Mesenteric fat pad (tissue), 1 donor: ENCODE measurements at regions not wholly inside any gene's neighbourhood (a gene's known extent, or its start where the extent isn't known, plus 50 kb on each side); places are given as distances from the start of the nearest gene placed in this dataset.

Experiments used
- DNase-seq: peaks from one replicate; pipeline ENCODE4 v3.0.0-alpha.2; 2020; ENCODE audit warnings: low spot score
- donor health status: DM: yes; HTN: yes; CAD: no.

DNA sequence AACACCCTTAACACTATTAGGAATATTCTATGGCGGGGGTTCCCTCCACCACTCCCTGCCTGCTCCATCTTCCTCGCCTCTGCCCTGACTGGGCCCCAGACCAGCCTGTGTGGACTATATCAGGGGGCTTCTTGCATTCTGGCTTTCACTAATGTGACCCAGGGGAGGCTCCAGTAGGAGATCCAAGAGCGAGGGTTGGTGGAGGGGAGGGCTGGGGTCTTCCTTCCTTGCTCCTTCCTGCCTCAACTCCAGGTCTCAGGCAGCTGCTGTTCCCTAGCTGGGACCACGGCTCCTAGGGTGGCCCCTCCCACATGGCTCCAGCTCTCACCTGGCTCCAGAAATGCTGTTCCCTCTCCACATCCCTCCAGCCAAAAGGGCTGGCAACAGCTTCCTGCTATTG is 257.4 kb downstream of the MATN1 start:
- DNase-seq = peak; percentile 77

DNA sequence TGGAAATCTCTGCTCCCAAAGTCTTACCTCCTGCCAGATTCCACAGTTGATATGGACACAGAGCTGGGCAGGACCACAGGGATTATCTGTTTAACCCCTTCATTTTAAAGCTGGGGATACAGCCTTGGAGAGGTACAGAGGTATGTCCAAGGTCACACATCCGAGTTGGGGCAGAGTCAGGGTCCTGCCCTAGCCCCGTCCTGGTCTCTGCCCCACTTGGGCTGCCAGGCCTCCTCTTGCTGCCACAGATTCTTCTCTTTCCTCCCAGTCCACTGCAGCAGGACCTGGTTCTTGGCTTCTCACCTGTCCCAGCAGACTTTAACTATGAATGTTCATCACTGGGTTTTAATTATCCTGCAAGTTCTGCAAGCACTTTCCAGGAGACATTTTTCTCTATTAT is 258.3 kb downstream of the MATN1 start:
- peak; percentile 24 for DNase-seq

DNA sequence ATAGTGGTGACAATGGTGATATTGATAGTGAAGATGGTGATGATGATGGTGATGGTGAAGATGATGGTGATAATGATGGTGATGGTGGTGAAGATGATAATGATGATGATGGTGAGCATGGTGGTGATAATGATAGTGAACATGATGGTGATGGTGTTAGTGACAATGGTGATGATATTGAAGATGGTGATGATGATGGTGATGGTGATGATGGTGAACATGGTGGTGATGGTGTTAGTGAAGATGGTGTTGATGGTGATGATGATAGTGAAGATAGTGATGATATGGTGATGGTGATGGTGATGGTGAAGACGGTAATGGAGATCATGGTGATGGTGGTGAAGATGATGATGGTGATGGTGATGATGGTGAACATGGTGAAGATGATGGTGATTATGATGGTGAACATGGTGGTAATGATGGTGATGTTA is 259.2 kb downstream of the MATN1 start:
- no peak for DNase-seq

DNA sequence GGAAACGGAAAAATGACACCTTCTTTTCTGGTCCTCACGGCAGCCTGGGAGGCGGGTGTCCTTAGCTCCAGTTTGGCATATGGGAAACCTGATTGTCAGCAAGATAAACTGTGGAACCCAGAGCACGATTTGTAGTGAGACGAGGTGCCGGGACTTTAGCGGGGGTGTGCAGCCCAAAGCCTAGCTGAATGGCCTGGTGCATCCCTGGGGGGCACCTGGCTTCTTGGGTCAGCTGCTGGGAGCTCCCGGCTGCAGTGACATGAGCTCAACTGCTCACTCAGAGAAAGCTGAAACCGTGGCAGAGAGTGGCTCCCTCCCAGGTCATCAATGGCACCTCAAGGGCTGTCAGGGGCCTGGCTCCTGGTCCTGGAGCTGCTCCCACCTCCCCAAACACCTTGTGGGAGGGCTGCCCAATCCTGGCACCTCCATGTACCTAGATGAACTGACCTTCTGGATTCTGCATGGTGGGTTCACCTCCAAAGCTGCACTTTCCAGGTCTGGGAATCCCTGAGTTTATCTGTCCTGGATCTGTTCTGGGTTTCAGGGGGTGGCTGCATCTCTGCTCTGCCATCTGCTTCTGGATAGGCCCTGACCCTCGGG is 260.5 kb downstream of the MATN1 start:
- peak; percentile 84 for DNase-seq

DNA sequence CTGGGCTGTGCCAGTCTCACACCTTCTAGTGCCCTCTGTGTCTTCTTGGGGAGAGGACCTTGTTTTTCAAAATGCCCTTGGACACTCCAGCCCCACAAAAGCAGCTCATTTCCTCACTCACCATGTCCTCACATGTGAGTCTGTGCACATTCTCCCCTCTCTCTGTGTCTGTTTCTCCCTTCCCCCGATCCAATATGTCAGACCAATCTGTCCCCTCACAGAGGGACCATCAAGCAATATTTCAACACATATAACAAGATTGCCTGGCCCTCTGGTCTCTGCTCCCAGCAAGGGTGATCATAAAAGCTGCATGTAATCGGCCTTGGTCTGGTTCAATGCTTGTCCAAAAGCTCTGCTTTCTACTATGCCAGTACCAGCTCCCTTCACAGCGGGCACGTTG is 261.2 kb downstream of the MATN1 start:
- peak; percentile 35 for DNase-seq

DNA sequence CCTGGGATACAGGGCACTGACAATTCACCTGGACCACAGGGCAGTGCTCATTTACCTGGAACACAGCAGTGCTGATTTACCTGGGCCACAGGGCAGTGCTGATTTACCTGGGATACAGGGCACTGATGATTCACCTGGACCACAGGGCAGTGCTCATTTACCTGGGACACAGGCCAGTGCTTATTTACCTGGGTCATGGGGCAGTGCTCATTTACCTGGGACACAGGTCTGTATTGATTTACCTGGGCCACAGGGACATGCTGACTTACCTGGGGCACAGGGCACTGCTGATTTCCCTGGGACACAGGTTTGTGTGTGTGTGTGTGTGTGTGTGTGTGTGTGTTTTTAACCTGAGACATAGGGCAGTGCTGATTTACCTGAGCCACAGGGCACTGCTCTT is 261.7 kb downstream of the MATN1 start:
- DNase-seq = no peak

DNA sequence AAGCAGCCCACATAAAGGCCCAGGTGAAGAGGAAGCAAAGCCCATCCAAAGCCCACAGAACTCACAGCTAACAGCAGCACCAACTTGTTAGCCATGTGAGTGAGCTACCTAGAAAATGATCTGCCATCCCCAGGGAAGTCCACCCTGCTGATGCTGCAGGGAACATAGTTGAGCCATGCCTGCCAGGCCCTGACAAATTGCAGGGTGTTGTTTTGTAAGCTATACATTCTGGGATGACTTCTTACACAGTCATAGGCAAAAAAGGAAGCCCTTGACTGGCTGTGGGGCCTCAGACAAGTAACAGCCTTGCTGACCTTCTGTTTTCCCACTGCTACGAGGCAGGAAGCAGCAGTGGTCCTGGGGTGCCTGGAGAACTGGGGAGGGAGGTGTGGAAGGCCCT is 262.7 kb downstream of the MATN1 start:
- peak; percentile 53 for DNase-seq

DNA sequence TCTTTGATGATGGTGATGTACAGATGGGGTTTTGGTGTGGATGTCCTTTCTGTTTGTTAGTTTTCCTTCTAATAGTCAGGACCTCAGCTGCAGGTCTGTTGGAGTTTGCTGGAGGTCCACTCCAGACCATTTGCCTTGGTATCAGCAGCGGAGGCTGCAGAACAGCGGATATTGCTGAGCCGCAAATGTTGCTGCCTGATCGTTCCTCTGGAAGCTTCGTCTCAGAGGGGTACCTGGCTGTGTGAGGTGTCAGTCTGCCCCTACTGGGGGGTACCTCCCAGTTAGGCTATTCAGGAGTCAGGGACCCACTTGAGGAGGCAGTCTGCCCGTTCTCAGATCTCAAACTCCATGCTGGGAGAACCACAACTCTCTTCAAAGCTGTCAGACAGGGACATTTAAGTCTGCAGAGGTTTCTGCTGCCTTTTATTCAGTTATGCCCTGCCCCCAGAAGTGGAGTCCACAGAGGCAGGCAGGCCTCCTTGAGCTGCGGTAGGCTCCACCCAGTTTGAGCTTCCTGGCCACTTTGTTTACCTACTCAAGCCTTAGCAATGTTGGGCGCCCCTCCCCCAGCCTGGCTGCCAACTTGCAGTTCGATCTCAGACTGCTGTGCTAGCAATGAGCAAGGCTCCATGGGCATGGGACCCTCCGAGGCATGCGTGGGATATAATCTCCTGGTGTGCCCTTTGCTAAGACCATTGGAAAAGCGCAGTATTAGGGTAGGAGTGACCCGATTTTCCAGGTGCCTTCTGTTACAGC is 264.5 kb downstream of the MATN1 start:
- peak; percentile 47 for DNase-seq

DNA sequence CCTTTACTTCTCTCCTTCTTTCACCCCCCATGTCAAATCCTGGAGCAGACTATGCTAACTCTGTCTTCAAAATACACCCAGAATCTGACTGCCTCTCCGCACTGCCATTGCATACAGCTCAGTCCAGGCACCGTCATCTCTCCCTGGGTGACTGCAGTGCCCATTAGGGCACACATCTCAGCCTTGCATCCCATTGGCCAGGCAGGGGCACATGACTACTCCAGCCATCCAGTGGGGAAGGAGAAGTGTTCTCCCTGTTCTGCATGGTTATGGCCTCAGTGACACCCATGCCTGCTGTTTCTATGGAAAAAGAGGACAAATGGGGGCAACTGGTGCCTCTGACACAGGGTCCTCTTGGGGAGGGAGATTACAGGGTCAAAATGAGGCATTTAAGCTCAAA is 270.5 kb downstream of the MATN1 start:
- peak; percentile 49 for DNase-seq

DNA sequence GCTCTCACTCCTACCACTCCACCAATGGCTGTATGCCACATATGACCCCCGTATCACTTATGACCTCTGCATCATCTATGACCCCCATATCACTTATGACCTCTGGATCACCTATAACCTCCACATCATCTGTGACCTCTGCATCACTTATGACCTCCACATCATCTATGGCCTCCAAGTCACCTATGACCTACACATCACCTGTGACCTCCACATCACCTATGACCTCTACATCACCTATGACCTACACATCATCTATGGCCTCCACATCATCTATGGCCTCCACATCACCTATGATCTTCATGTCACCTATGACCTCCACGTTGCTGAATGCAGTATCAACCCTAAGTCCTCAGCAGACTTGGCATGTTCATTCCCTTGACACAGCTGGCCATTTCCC is 271.2 kb downstream of the MATN1 start:
- peak; percentile 43 for DNase-seq

DNA sequence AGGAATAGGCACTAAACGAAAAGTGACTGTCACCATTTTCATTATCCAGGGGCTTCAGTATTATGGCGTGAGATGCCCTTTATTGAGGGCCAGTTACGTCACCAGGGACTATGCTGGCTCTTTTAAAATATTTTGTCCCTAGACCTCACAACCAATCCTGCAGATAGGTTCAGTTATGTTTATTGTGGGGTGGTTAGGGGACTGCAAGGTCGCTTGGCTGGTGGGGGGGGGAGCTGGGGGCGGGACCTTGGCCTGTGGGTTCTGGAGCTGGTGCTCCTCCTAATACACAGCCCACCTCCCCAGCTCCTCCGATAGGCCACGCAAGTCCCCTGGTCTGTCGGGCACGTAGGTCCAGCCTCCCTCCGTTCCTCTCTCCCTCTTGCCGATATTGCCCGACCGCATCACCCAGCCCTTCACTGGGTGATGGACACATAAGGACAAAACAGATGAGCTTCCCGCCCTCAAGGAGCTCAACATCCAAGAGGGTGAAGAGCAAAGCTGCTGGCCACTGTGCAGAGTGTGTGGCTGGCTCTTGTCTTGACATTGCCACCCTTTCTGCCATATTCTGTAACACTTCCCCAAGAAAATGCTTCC is 271.8 kb downstream of the MATN1 start:
- DNase-seq = no peak

DNA sequence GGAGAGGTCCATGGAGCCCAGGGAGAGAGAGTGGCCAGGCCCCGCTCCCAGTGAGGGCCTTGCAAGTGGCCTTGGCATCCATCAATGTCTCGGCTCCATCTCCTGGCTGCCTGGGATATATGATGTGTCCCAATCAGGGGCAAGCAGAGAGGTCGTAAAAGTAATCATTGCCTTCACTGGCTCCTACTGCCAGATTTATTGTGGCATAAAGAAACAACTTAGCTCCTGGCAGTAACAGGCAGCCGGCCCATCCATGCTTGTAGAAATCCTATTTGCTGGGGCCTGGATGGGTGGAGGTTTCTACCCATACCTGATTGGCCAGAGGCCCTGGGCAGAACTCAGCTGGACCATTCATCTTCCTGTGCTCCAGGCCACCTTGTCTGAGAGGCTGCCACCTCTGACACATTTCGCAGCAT is 272.6 kb downstream of the MATN1 start:
- DNase-seq = peak; percentile 51

DNA sequence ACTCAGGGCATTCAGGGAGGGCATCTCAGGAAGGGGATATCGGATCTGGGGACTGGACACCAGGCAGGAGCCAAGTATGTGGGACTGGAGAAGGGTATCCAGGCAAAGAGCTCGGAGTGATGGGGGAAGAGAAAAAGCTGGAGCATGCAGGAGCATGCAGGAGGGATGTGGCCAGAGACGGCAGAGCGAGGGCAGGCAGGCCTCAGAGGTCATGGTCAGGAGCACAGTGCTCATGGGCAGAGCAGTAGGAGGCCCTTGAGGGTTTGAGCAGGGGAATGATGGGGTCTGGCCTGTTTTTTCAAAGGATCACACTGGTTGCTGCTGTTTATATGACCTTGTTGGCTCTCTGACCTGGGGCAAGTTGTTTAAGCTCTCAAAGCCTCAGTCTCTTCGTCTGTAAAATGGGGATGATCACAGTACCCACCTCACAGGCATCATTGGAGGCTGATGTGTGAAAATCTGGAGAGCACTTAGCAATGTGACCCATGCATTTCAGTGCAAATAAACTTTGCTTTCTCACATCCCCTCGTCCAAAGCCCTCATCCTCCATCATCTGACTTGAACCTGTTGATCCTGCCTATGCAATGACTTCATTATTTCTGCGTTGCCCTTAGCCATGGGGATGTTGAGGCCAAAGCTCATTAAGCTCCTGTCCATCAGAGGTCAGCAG is 273.1 kb downstream of the MATN1 start:
- peak; percentile 67 for DNase-seq

DNA sequence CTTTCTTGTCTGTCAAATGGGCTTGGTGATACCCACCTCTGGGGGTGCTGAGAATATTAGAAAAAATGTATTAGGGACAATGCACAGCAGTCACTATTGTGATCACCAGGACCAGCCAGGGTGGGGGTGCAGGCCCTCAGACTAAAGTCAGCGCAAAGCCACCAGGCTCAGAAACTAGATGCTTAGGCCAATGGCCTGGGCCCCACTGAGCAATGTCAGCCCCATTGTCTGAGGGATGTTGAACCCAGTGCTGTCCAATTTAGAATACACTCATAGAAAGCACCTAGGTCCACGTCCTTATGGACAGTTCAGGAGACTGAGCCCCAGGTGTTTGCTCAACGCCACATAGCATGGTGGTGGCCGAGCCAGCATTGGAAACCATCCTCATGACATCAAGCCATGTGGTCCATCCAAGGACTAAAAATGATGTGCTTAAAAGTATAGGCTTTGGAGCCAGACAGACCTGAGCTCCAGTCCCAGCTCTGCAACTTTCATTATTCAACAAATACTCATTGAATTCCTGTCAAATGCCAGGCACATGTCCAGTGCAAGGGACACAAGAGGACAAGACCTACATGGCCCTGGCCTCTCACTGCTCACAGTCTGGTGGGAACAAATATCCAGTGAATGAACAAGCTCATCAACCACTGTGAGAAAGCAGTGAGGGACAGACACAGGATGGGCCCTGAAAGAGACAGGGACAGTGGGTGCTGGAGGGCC is 273.8 kb downstream of the MATN1 start:
- no peak for DNase-seq

DNA sequence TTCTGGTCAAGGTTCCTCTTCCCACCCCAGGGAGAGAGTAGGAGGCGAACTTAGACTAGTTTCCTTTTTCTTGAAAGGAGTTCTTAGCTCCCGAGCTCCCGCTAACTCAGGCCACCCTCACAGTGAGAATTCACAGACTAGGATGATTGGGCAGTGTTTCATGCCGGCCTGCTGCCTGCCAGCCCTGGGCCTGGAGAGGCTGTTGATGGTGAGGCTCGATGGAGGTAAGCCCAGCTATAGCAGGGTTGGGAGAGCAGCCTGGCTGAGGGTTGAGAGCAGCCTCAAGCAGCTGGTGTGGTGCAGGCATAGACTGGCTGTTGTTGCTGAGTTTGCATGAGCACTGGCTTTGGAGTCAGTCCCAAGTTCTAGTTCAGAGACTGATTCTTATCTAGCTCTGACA is 274.4 kb downstream of the MATN1 start:
- peak; percentile 51 for DNase-seq

DNA sequence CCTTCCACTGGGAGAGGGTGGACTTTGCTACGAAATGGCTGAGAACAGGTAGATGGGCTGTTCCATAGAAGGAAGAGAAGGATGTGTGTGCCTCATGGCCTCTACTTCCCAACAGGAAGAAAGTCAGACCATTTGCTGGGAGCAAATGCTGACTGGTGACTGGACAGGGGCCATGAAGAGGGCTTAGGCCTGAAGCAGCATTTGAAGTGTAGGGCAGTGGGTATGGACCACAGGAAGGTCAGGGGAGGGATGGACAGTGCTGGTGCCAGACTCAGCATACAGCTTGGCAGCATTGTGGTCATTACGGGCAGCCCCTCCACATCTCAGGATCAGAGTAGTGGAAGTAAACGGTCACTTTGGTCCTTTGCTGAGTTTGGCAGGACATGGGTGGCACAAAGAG is 275.7 kb downstream of the MATN1 start:
- peak; percentile 57 for DNase-seq

DNA sequence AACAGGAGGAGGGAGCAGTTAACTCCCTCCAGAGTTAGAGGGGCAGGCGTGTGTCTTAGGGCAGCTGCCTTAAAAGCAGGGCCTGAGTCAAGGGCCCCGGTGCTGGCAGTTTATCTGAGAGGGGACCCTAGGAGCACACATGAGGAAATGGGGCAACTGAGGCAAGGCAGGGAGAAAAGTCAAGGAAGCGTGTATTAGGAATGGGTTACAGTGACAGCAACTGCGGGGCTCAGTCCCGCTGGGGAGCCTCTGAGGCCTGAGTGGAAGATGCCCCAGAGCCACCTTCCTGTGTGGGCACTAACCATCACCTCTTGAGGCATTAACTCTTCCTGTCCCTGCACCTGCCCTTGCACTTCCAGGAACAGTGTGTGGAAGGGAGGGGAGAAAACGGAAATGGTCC is 276.3 kb downstream of the MATN1 start:
- DNase-seq = peak; percentile 49

DNA sequence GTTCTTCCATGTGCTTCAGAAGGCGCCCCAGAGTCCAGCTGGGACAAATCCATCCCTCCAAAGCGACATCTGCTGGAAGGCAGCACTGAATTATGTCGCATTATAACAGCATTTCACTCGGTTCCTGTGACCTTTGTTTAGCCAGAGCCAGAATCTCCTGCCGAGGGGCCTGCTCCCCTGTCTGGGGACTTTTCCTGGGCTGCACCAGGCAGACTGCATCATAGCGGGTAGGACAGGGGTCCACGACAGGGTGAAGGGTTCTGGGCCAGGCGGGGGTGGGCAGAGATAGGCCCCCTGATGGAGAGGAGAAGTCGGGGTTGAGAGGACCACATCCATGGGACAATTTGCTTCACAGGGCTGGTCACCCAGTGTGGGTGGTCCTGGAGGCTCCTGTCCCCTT is 276.9 kb downstream of the MATN1 start:
- peak; percentile 65 for DNase-seq

DNA sequence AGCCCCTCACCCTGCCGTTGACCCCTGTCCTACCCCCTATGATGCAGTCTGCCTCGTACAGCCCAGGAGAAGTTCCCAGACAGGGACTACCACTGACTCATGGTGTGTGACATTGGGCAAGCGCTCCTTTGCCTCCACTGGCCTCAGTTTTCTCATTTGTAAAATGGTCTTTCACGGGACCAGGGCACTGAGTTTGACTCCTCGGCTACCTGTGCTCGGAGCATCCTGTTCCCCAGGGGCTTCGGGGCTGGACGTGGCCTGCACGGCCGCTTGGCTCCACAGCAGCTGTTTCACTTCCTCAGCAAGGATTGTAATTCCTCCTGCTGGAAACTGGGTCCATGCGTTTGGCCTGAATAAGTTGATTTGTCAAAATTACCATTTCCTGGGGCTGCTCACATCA is 277.3 kb downstream of the MATN1 start:
- DNase-seq = peak; percentile 59

DNA sequence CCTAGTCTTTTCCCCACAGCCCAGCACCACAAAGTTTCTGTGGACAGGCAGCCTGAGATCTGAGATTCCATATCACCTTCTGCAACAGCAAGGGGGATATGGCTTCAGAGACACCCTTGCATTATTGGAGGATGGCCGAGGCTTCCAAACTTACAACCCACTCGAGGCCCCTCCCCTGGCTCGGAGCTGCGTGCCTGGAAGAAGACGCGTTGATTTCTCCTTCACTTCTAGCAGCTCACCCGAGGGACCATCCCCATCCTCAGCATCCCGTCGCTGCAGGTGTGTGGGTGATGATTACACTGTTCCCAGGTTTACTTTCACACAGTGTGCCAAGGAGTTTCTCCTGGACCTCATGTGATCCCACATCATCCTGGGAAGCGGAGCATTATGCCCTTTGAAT is 277.9 kb downstream of the MATN1 start:
- DNase-seq = peak; percentile 55

DNA sequence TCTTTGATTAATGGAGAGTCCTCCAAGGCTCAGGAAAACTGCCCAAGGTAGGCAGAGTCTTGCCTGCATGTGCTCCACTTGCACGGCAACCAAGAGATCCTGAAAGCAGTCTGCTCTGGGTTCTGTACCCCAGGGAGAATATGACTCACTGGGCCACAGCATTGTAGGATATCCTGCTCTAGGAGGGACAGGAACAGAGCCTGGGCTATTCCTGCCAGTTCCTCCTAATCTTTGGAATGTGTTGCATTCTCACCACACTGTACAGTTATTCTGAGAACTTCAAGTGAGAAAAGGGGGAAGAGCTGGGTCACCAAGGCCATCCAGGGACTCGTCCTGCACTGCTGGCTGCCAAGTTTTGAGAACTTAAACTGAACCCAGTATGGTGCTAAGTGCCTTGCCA is 278.5 kb downstream of the MATN1 start:
- DNase-seq = no peak

DNA sequence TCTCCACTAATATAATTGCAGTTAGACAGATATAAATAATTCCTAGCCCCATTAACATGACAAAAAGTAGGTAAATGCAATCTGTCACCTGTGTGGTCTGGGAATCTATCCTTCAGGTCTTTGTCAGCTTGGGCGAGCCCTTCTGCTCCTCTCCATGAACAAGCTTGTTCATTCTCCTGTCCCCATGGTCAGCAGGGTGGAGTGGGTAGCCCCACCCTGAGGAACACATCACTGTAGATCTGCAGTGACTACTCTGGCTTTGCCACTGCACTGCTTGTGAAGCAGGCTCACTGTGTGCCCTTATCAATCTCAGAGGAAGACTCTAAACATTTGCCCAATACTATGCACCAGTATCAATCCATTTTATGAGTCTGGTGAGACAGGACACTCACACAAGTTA is 279.0 kb downstream of the MATN1 start:
- no peak for DNase-seq
